CD4-positive, alpha-beta T cell (primary cell): ENCODE measurements at regions not wholly inside any gene's neighbourhood (a gene's known extent, or its start where the extent isn't known, plus 50 kb on each side); places are given as distances from the start of the nearest gene placed in this dataset.

Experiments used
- ATAC-seq: fragments of 200-7000 bp; cut with Tn5 transposase; one replicate; pipeline ENCODE4 v1.10.0; 2022; ENCODE audit warnings: mild to moderate bottlenecking; ENCODE audit not compliant: poor library complexity
- CTCF ChIA-PET: fragments of 350-600 bp; sonication (Branson Sonifier 250); formaldehyde crosslinking; loops from one replicate; lab custom pipeline; 2021; ENCODE audit warnings: antibody characterized with exemption, inconsistent platforms; lab: Charles Lee
- POLR2A ChIA-PET: fragments of 350-600 bp; sonication (Branson Sonifier 250); formaldehyde crosslinking; loops from one replicate; lab custom pipeline; 2021; ENCODE audit warnings: antibody characterized with exemption, inconsistent platforms; lab: Charles Lee
- DNase-seq, 14 experiments: peaks; one replicate each; pipeline ENCODE4 v3.0.0-alpha.2; 2013 to 2020; ENCODE audit warnings: mixed read lengths in 2 of 14
- H3K27ac ChIP-seq, 2 donors: one replicate each; pipeline versions ENCODE4 v1.5.1 to v1.7.0; 2013; ENCODE audit warnings: low read length in 2 of 2, low read depth in 1 of 2, mild to moderate bottlenecking in 1 of 2
- H3K27me3 ChIP-seq, 2 experiments: 1 replicate in 1 of 2; 2 replicates in 1 of 2; pipeline versions ENCODE4 v1.6.1 to v1.7.0; 2013; ENCODE audit warnings: low read length in 2 of 2, control low read depth in 1 of 2, mild to moderate bottlenecking in 1 of 2, moderate library complexity in 1 of 2; ENCODE audit not compliant: insufficient read depth in 2 of 2, control insufficient read depth in 1 of 2
- H3K36me3 ChIP-seq: one replicate; pipeline ENCODE4 v1.6.1; 2013; ENCODE audit warnings: low read length, control low read depth; ENCODE audit not compliant: insufficient read depth
- H3K4me1 ChIP-seq: one replicate; pipeline ENCODE4 v1.6.1; 2013; ENCODE audit warnings: low read length, control low read depth; ENCODE audit not compliant: insufficient read depth
- H3K4me3 ChIP-seq: one replicate; pipeline ENCODE4 v1.5.1; 2013; ENCODE audit warnings: mild to moderate bottlenecking, low read length, moderate library complexity
- H3K9me3 ChIP-seq, 2 experiments: 1 replicate in 1 of 2; 2 replicates in 1 of 2; pipeline versions ENCODE4 v1.6.1 to v1.7.0; 2013; ENCODE audit warnings: low read length in 2 of 2, mild to moderate bottlenecking in 2 of 2, control low read depth in 1 of 2, moderate library complexity in 1 of 2; ENCODE audit not compliant: control insufficient read depth in 1 of 2, insufficient read depth in 1 of 2
- H3K27ac Mint-ChIP-seq: one replicate; pipeline ENCODE4 v1.8.0; 2020; ENCODE audit warnings: mixed read lengths
- H3K27me3 Mint-ChIP-seq: one replicate; pipeline ENCODE4 v1.8.0; 2021; ENCODE audit warnings: mixed read lengths
- H3K36me3 Mint-ChIP-seq: one replicate; pipeline ENCODE4 v1.8.0; 2021; ENCODE audit warnings: low read depth, mixed read lengths
- H3K4me1 Mint-ChIP-seq: one replicate; pipeline ENCODE4 v1.8.0; 2021; ENCODE audit warnings: low read depth, mixed read lengths
- H3K4me3 Mint-ChIP-seq: one replicate; pipeline ENCODE4 v1.8.0; 2020; ENCODE audit warnings: mild to moderate bottlenecking, mixed read lengths
- H3K9me3 Mint-ChIP-seq: one replicate; pipeline ENCODE4 v1.8.0; 2020; ENCODE audit warnings: mixed read lengths
- intact Hi-C, 2 experiments: fragments of 100-400 bp; cut with DNase I in 1 of 2; cut with micrococcal nuclease in 1 of 2; formaldehyde crosslinking; loops; one replicate each; pipeline versions ENCODE4 v1.15.1 to v1.9.0; 2023 to 2025; cut with DNase I, micrococcal nuclease
- TF ChIP-seq, protein P1 (sequence below): fragments of 200-600 bp; IDR thresholded peaks from one replicate; pipeline ENCODE4 v1.8.0; 2022; ENCODE audit warnings: antibody characterized with exemption, mild to moderate bottlenecking

DNA sequence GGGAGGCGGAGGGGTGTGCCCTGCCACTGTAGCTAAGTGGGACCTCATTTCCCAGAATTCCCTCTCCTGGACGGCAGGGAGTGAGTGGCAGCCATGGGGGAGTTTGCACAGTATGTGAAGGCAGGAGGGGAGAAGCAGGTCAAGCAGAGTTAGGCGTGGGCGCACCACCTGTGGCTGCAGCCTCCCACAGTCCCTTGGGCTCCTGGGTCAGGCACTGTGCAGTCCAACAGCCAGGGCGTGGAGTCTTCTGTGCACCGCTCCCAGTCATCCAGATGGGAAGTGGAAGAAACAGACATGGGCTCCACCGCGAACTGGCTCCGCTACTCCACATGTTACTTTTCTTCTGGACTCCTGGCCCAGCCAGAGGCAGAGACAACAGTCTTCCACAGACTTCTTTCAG, 85.4 kb upstream of the TIAM1 start:
- H3K27ac Mint-ChIP-seq = no peak overlapping the region
- CTCF ChIA-PET = no interaction called here
- Histone ChIP-seq H3K27me3 (no peaks in the 10 kb centered on the region), H3K36me3 (no peaks in the 10 kb centered on the region), H3K27ac (no peak overlapping the region), H3K9me3 (no peaks in the 10 kb centered on the region), H3K4me3 (no peak overlapping the region), H3K4me1 (no peaks in the 10 kb centered on the region)
- peaks cover 7% of the 10 kb centered on the region for H3K4me1 Mint-ChIP-seq
- ATAC-seq (no peak), DNase-seq (no peak)
- POLR2A ChIA-PET = no interaction called here
- intact Hi-C loops = no loop called here
- no peaks in the 10 kb centered on the region for H3K27me3 Mint-ChIP-seq
- no peaks in the 10 kb centered on the region for H3K36me3 Mint-ChIP-seq
- TF ChIP-seq, protein P1, sequence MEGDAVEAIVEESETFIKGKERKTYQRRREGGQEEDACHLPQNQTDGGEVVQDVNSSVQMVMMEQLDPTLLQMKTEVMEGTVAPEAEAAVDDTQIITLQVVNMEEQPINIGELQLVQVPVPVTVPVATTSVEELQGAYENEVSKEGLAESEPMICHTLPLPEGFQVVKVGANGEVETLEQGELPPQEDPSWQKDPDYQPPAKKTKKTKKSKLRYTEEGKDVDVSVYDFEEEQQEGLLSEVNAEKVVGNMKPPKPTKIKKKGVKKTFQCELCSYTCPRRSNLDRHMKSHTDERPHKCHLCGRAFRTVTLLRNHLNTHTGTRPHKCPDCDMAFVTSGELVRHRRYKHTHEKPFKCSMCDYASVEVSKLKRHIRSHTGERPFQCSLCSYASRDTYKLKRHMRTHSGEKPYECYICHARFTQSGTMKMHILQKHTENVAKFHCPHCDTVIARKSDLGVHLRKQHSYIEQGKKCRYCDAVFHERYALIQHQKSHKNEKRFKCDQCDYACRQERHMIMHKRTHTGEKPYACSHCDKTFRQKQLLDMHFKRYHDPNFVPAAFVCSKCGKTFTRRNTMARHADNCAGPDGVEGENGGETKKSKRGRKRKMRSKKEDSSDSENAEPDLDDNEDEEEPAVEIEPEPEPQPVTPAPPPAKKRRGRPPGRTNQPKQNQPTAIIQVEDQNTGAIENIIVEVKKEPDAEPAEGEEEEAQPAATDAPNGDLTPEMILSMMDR = no peak
- H3K9me3 Mint-ChIP-seq = no peaks in the 10 kb centered on the region
- H3K4me3 Mint-ChIP-seq = no peak overlapping the region

DNA sequence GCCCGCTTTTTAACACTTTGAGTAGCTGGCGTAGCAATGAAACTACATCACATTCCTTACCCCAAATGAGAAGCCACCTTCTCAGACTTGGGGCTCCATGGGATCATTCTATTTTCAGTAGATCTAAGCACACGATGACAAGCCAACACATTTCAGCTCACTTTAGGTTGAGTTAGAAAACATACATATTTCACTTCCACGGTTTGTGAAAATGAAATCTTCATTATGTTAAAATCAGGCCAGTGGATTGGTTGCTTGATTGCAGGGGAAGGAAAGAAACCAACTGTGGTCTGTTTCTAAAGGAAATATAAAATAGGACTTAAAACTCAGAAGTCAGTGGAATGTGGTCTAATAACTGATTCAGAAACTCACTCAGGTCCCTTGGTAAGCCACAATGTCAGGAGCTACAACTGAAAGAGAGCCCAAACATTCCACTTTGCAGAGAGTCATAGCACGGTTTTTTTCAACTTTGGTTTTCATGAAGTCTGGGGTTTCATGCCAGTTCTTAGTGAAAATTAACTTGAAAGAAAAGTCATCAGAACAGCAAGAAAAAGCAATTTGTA, 82.3 kb upstream of the TIAM1 start:
- no peak overlapping the region for H3K4me3 Mint-ChIP-seq
- TF ChIP-seq, protein P1 = no peak
- peak overlapping the region; percentile 34 for H3K27ac Mint-ChIP-seq
- no peaks in the 10 kb centered on the region for H3K27me3 ChIP-seq
- H3K36me3 ChIP-seq = no peaks in the 10 kb centered on the region
- no peak overlapping the region for H3K27ac ChIP-seq
- ATAC-seq (no peak), DNase-seq (no peak)
- H3K9me3 ChIP-seq = no peaks in the 10 kb centered on the region
- H3K4me3 ChIP-seq = no peak overlapping the region
- H3K27me3 Mint-ChIP-seq = no peaks in the 10 kb centered on the region
- intact Hi-C loops = no loop called here
- no peaks in the 10 kb centered on the region for H3K36me3 Mint-ChIP-seq
- no peaks in the 10 kb centered on the region for H3K9me3 Mint-ChIP-seq
- ChIA-PET CTCF (no interaction called here), POLR2A (no interaction called here)
- H3K4me1 Mint-ChIP-seq = peaks cover 7% of the 10 kb centered on the region
- H3K4me1 ChIP-seq = no peaks in the 10 kb centered on the region

DNA sequence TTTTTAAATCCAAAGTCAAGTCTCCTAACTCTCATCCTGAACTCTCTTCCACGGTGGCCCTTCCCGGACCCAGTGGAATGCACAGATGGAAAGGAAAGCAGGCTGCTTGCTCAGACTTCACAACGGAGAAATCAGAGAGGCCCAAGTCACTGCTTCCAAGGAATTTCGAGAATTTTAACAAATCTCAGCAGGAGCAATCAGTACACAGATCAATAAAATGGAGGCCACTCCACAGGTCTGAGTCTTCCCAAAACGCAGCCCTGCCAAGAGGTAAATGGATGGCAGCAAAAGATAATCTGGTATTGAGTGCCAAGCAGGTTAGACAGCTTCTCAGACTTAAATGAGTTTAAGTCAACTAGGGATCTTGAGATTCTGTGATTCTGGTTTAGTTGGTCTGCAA, 81.1 kb upstream of the TIAM1 start:
- TF ChIP-seq, protein P1 = no peak
- ATAC-seq (no peak), DNase-seq (no peak)
- ChIA-PET POLR2A (interaction anchor here (0.6 kb wide), 1 partner anchor 13 kb away, joined by 3 read pairs; no protein-coding TSS in a partner anchor), CTCF (no interaction called here)
- no peaks in the 10 kb centered on the region for H3K4me1 ChIP-seq
- intact Hi-C loops = no loop called here
- Mint-ChIP-seq H3K4me3 (no peak overlapping the region), H3K27me3 (no peaks in the 10 kb centered on the region), H3K36me3 (no peaks in the 10 kb centered on the region), H3K4me1 (peaks cover 7% of the 10 kb centered on the region), H3K27ac (no peak overlapping the region), H3K9me3 (no peaks in the 10 kb centered on the region)
- no peak overlapping the region for H3K27ac ChIP-seq
- no peaks in the 10 kb centered on the region for H3K36me3 ChIP-seq
- no peaks in the 10 kb centered on the region for H3K9me3 ChIP-seq
- H3K27me3 ChIP-seq = no peaks in the 10 kb centered on the region
- H3K4me3 ChIP-seq = no peak overlapping the region
